Activated T-helper 1 cell treated with anti-CD3 and anti-CD28 coated beads, Interleukin-2, amount 50 U/mL, for 16 hours (primary cell): ENCODE measurements at regions not wholly inside any gene's neighbourhood (a gene's known extent, or its start where the extent isn't known, plus 50 kb on each side); places are given as distances from the start of the nearest gene placed in this dataset.
"Not testable (repeated sequence)": the region's sequence is repeated elsewhere in the genome, so short reads cannot be mapped to it uniquely, and the experiment has no call there.

Experiments used
- DNase-seq, 2 donors: peaks; one replicate each; pipeline ENCODE4 v3.0.0-alpha.2; 2020; ENCODE audit warnings: low read depth in 1 of 2, low spot score in 1 of 2

- no peak for DNase-seq
These were observed 209.4 kb upstream of the KLF14 start for GRCh38 chr7:130943336-130943901.

- no peak for DNase-seq
These were observed 210.0 kb upstream of the KLF14 start for GRCh38 chr7:130943981-130944380.

- DNase-seq = no peak
These were observed 211.0 kb upstream of the KLF14 start for GRCh38 chr7:130944997-130945396.

- no peak for DNase-seq
These were observed 211.4 kb upstream of the KLF14 start for GRCh38 chr7:130945411-130945811.

GRCh38 chr7:130946114-130946513 is 212.1 kb upstream of the KLF14 start:
- no peak for DNase-seq

GRCh38 chr7:130947792-130948580 is 214.0 kb upstream of the KLF14 start:
- no peak for DNase-seq

GRCh38 chr7:130948822-130949221 is 214.8 kb upstream of the KLF14 start:
- DNase-seq = no peak

GRCh38 chr7:130949550-130949949 is 215.5 kb upstream of the KLF14 start:
- no peak for DNase-seq

GRCh38 chr7:130950054-130950453 is 216.0 kb upstream of the KLF14 start:
- DNase-seq = no peak

GRCh38 chr7:130950741-130951140 is 216.7 kb upstream of the KLF14 start:
- no peak for DNase-seq

- DNase-seq = no peak
These were observed 217.4 kb upstream of the KLF14 start for GRCh38 chr7:130951303-130951975.

- DNase-seq = no peak
These were observed 218.2 kb upstream of the KLF14 start for GRCh38 chr7:130951976-130952876.

- no peak for DNase-seq
These were observed 219.2 kb upstream of the KLF14 start for GRCh38 chr7:130953196-130953595.

GRCh38 chr7:130954918-130955564 is 221.0 kb upstream of the KLF14 start:
- no peak for DNase-seq

GRCh38 chr7:130955565-130955919 is 221.5 kb upstream of the KLF14 start:
- DNase-seq = no peak

GRCh38 chr7:130956417-130957136 is 222.6 kb upstream of the KLF14 start:
- DNase-seq = no peak

- no peak for DNase-seq
These were observed 223.1 kb upstream of the KLF14 start for GRCh38 chr7:130957137-130957513.

- DNase-seq = not testable (repeated sequence)
These were observed 223.9 kb upstream of the KLF14 start for GRCh38 chr7:130957722-130958435.

- no peak for DNase-seq
These were observed 224.8 kb upstream of the KLF14 start for GRCh38 chr7:130958846-130959245.

GRCh38 chr7:130959743-130960207 is 225.8 kb upstream of the KLF14 start:
- no peak for DNase-seq
